Stimulated activated naive B cell treated with anti-CD40 and anti-IgM and Interleukin-4, amounts not matched to agents 10 μg/mL and 1 μg/mL and 100 μg/mL, for 72 hours (primary cell): ENCODE measurements at regions not wholly inside any gene's neighbourhood (a gene's known extent, or its start where the extent isn't known, plus 50 kb on each side); places are given as distances from the start of the nearest gene placed in this dataset.

ENCODE experiments used
- ATAC-seq, 2 donors: fragments of 150-1000 bp; cut with Tn5 transposase; replicated peaks; 2 replicates each; pipeline ENCODE4 v1.10.0; 2021; ENCODE audit warnings: moderate library complexity in 1 of 2
- DNase-seq: peaks from one replicate; pipeline ENCODE4 v3.0.0; 2021
- H3K27ac Mint-ChIP-seq: one replicate; pipeline ENCODE4 v1.8.0; 2022; ENCODE audit warnings: mild to moderate bottlenecking, mixed read lengths
- H3K27me3 Mint-ChIP-seq, 2 donors: one replicate each; pipeline ENCODE4 v1.8.0; 2022; ENCODE audit warnings: mixed read lengths in 2 of 2
- H3K36me3 Mint-ChIP-seq, 2 donors: one replicate each; pipeline ENCODE4 v1.8.0; 2022; ENCODE audit warnings: mixed read lengths in 2 of 2, mild to moderate bottlenecking in 1 of 2
- H3K4me1 Mint-ChIP-seq, 2 donors: one replicate each; pipeline ENCODE4 v1.8.0; 2022; ENCODE audit warnings: mixed read lengths in 2 of 2, mild to moderate bottlenecking in 1 of 2
- H3K4me3 Mint-ChIP-seq, 2 donors: one replicate each; pipeline ENCODE4 v1.8.0; 2022; ENCODE audit warnings: mild to moderate bottlenecking in 2 of 2, mixed read lengths in 2 of 2, moderate library complexity in 1 of 2
- H3K9me3 Mint-ChIP-seq, 2 donors: one replicate each; pipeline ENCODE4 v1.8.0; 2022; ENCODE audit warnings: mixed read lengths in 2 of 2, mild to moderate bottlenecking in 1 of 2

DNA sequence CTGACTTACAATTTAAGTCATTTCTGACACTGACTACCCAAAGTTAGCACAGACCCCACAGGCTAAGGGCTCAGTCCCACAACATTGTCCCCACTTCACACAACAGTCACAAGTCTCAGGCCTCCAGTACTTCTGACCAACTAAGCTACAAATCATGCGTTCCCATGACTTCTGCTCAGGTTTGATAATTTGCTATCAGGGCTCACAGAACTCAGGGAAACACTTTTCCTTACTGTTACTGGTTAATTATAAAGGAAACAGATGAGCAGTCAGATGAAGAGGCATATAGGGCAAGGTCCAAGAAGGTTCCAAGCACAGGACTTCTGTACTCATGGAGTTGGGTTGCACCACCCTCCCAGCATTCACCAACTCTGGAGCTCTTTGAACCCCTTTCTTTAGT, 151.2 kb upstream of the TNR start:
- Mint-ChIP-seq H3K4me1 (no peaks in the 10 kb centered on the region), H3K9me3 (peaks cover 0 to 2% of the 10 kb centered on the region in 2 donors), H3K27me3 (no peaks in the 10 kb centered on the region), H3K27ac (no peak overlapping the region), H3K4me3 (no peak overlapping the region), H3K36me3 (peaks cover 0 to 8% of the 10 kb centered on the region in 2 donors)
- no peak for DNase-seq
- no peak for ATAC-seq

GRCh38 chr1:175893192-175893591, 149.8 kb upstream of the TNR start:
- peaks cover 0 to 9% of the 10 kb centered on the region in 2 donors for H3K27me3 Mint-ChIP-seq
- no peak overlapping the region for H3K4me3 Mint-ChIP-seq
- H3K9me3 Mint-ChIP-seq, result peaks cover 0 to 2% of the 10 kb centered on the region in 2 donors
- H3K27ac Mint-ChIP-seq, result no peak overlapping the region
- no peaks in the 10 kb centered on the region for H3K4me1 Mint-ChIP-seq
- ATAC-seq (peak in 1 of 2 donors; percentile 25), DNase-seq (no peak)
- H3K36me3 Mint-ChIP-seq, result peaks cover 0 to 8% of the 10 kb centered on the region in 2 donors

DNA sequence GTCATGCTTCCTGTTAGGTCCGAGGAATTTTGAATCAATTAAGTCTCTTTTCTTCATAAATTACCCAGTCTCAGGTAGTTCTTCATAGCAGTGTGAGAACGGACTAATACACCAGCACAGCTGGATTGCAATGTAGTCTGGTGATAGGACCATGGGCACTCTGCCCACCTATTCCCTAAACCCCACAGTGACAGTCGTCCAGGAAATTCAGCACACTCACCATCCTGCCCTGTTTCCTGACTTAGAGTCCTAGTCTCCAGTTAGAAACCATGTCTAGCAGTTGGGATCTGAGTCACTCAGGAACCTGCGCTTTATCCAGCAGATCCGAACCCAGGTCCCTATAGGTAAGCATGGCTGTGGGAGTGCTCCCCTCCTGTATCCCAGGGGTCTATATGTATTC, 149.3 kb upstream of the TNR start:
- DNase-seq, result no peak
- no peak for ATAC-seq
- Mint-ChIP-seq H3K36me3 (peaks cover 0 to 4% of the 10 kb centered on the region in 2 donors), H3K4me3 (no peak overlapping the region), H3K9me3 (peaks cover 0 to 2% of the 10 kb centered on the region in 2 donors), H3K27me3 (peaks cover 0 to 13% of the 10 kb centered on the region in 2 donors), H3K4me1 (no peaks in the 10 kb centered on the region), H3K27ac (no peak overlapping the region)

- Mint-ChIP-seq H3K27ac (no peak overlapping the region), H3K4me3 (no peak overlapping the region), H3K4me1 (no peaks in the 10 kb centered on the region), H3K9me3 (peaks cover 0 to 2% of the 10 kb centered on the region in 2 donors), H3K36me3 (peaks cover 0 to 4% of the 10 kb centered on the region in 2 donors), H3K27me3 (peaks cover 0 to 19% of the 10 kb centered on the region in 2 donors)
- DNase-seq (no peak), ATAC-seq (no peak)
Measured at GRCh38 chr1:175891783-175892309, 148.5 kb upstream of the TNR start.

GRCh38 chr1:175890958-175891357, 147.6 kb upstream of the TNR start:
- H3K27ac Mint-ChIP-seq, result no peak overlapping the region
- H3K4me3 Mint-ChIP-seq, result no peak overlapping the region
- peaks cover 0 to 2% of the 10 kb centered on the region in 2 donors for H3K9me3 Mint-ChIP-seq
- ATAC-seq (no peak), DNase-seq (no peak)
- peaks cover 0 to 4% of the 10 kb centered on the region in 2 donors for H3K36me3 Mint-ChIP-seq
- H3K4me1 Mint-ChIP-seq, result no peaks in the 10 kb centered on the region
- peaks cover 0 to 19% of the 10 kb centered on the region in 2 donors for H3K27me3 Mint-ChIP-seq

DNA sequence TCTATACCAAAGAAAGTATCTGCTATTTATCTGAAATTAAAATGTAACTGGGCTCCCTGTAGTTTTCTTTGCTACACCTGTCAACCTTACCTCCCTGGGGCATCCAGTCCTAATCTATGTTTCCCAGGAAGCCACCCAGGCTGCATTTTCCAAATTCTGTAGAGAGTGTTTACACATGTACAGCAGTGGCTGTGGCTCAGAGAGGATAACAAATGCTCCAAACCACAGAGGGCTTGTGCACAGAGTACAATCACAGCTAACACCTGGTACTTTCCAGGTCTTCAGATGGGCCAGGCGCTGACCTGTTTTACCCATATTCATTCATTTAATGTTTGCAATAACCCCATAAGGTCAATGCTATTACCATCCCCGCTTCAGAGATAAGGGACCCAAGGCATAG, 146.5 kb upstream of the TNR start:
- H3K27ac Mint-ChIP-seq, result no peak overlapping the region
- H3K4me1 Mint-ChIP-seq, result no peaks in the 10 kb centered on the region
- no peak for ATAC-seq
- no peak for DNase-seq
- H3K4me3 Mint-ChIP-seq, result no peak overlapping the region
- no peaks in the 10 kb centered on the region for H3K36me3 Mint-ChIP-seq
- H3K9me3 Mint-ChIP-seq, result no peaks in the 10 kb centered on the region
- H3K27me3 Mint-ChIP-seq, result peaks cover 0 to 19% of the 10 kb centered on the region in 2 donors

DNA sequence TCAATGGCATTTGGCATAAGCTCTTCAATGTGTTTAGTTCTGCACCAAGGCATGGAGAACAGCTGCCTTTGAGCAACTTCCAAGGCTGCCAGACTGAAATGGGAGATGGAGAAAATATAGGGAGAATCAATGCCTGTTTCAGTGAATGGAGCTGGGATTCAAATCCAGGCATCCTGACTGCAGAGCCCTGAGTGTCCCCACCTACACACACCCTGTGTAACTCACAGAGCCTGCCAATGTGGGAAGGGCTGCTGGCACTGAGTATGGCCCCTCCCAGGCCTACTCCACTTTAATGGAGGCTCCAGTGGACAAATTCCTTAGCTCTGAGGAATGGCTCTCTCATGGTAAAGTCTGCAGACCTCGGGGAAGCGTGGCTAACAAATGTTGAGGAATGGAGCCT, 145.6 kb upstream of the TNR start:
- Mint-ChIP-seq H3K27ac (no peak overlapping the region), H3K4me3 (no peak overlapping the region), H3K4me1 (no peaks in the 10 kb centered on the region), H3K36me3 (no peaks in the 10 kb centered on the region), H3K27me3 (peaks cover 0 to 19% of the 10 kb centered on the region in 2 donors), H3K9me3 (no peaks in the 10 kb centered on the region)
- ATAC-seq (no peak), DNase-seq (no peak)

GRCh38 chr1:175887981-175888428, 144.6 kb upstream of the TNR start:
- Mint-ChIP-seq H3K9me3 (no peaks in the 10 kb centered on the region), H3K4me1 (no peaks in the 10 kb centered on the region), H3K27me3 (peaks cover 0 to 19% of the 10 kb centered on the region in 2 donors), H3K4me3 (no peak overlapping the region), H3K36me3 (no peaks in the 10 kb centered on the region), H3K27ac (no peak overlapping the region)
- DNase-seq (peak; percentile 11), ATAC-seq (peak; percentile 81 to 90)

DNA sequence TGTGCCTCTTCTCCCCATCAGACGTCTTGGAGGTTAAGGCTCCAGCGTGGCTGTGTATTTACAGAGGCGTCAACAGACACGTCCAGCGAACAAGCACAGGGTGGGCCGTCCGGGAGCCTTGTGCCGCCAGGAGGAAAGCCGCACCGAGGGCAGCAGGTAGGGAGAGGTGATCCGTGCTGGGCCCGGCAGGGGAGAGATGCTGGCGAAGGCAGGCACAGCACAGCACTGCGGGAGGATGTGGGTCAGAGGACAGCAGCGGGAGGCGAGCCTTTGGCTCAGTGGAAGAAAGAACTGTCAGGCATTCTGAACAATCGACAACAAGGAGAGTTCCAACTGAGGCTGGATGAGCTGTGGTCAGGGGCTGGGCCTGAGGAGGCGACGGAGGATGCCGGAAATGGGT, 144.1 kb upstream of the TNR start:
- ATAC-seq (peak in 1 of 2 donors; percentile 7), DNase-seq (no peak)
- peaks cover 0 to 19% of the 10 kb centered on the region in 2 donors for H3K27me3 Mint-ChIP-seq
- no peaks in the 10 kb centered on the region for H3K36me3 Mint-ChIP-seq
- H3K27ac Mint-ChIP-seq, result no peak overlapping the region
- H3K4me1 Mint-ChIP-seq, result no peaks in the 10 kb centered on the region
- H3K9me3 Mint-ChIP-seq, result no peaks in the 10 kb centered on the region
- H3K4me3 Mint-ChIP-seq, result no peak overlapping the region

DNA sequence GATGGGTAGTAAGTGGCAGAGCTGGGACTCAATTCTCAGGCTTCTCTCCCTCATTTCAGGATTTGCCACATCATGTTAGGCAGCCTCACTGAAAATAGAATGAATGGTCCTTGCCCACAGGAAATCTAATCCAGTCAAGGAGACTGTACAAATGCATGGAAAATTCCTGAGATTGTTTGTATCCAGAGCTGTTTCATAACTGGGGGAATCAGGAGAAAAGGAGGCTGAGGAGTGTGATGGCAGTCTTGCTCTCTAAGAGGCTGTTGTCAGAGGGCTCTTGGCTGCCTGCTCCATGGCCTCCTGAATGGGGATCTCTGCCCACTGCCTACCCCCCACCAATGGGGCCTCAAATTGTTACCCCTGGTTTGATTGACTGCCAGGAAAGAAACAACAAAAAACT, 141.9 kb upstream of the TNR start:
- Mint-ChIP-seq H3K4me3 (no peak overlapping the region), H3K27ac (no peak overlapping the region), H3K36me3 (no peaks in the 10 kb centered on the region), H3K4me1 (no peaks in the 10 kb centered on the region), H3K27me3 (peaks cover 0 to 19% of the 10 kb centered on the region in 2 donors), H3K9me3 (no peaks in the 10 kb centered on the region)
- no peak for DNase-seq
- no peak for ATAC-seq

- H3K27ac Mint-ChIP-seq, result no peak overlapping the region
Measured at GRCh38 chr1:175884369-175884768, 141.0 kb upstream of the TNR start.

GRCh38 chr1:175882192-175882591, 138.8 kb upstream of the TNR start:
- H3K36me3 Mint-ChIP-seq, result no peaks in the 10 kb centered on the region
- H3K4me1 Mint-ChIP-seq, result no peaks in the 10 kb centered on the region
- H3K27me3 Mint-ChIP-seq, result peaks cover 0 to under 1% of the 10 kb centered on the region in 2 donors
- DNase-seq (no peak), ATAC-seq (no peak)
- no peak overlapping the region for H3K4me3 Mint-ChIP-seq
- no peaks in the 10 kb centered on the region for H3K9me3 Mint-ChIP-seq
- no peak overlapping the region for H3K27ac Mint-ChIP-seq

More at GRCh38 chr1:175884369-175884768, 141.0 kb upstream of the TNR start:
- no peak for DNase-seq
- no peaks in the 10 kb centered on the region for H3K4me1 Mint-ChIP-seq
- no peaks in the 10 kb centered on the region for H3K9me3 Mint-ChIP-seq
- ATAC-seq, result no peak
- H3K27me3 Mint-ChIP-seq, result peaks cover 0 to 19% of the 10 kb centered on the region in 2 donors
- H3K4me3 Mint-ChIP-seq, result no peak overlapping the region
- H3K36me3 Mint-ChIP-seq, result no peaks in the 10 kb centered on the region

GRCh38 chr1:175881246-175881976, 138.0 kb upstream of the TNR start:
- no peak overlapping the region for H3K4me3 Mint-ChIP-seq
- no peaks in the 10 kb centered on the region for H3K27me3 Mint-ChIP-seq
- DNase-seq (no peak), ATAC-seq (no peak)
- H3K9me3 Mint-ChIP-seq, result no peaks in the 10 kb centered on the region
- no peaks in the 10 kb centered on the region for H3K36me3 Mint-ChIP-seq
- no peak overlapping the region for H3K27ac Mint-ChIP-seq
- no peaks in the 10 kb centered on the region for H3K4me1 Mint-ChIP-seq

GRCh38 chr1:175878775-175879174, 135.4 kb upstream of the TNR start:
- Mint-ChIP-seq H3K9me3 (no peaks in the 10 kb centered on the region), H3K4me3 (no peak overlapping the region), H3K4me1 (no peaks in the 10 kb centered on the region), H3K27me3 (no peaks in the 10 kb centered on the region), H3K27ac (no peak overlapping the region), H3K36me3 (no peaks in the 10 kb centered on the region)
- DNase-seq (no peak), ATAC-seq (no peak)
